22Rv1 (cell line): ENCODE measurements at regions not wholly inside any gene's neighbourhood (a gene's known extent, or its start where the extent isn't known, plus 50 kb on each side); places are given as distances from the start of the nearest gene placed in this dataset.

Source experiments
- H3K27ac ChIP-seq: fragments of 450-650 bp; 2 replicates; pipeline ENCODE4 v1.5.1; 2017
- CTCF ChIP-seq: fragments of 450-650 bp; IDR thresholded peaks from 2 replicates; pipeline ENCODE4 v1.5.1; 2017; ENCODE audit warnings: mild to moderate bottlenecking
- ZFX ChIP-seq: fragments of 450-650 bp; IDR thresholded peaks from 2 replicates; pipeline ENCODE4 v1.6.1; 2017; ENCODE audit warnings: antibody characterized with exemption, borderline replicate concordance

- H3K27ac ChIP-seq = no peak overlapping the region
- TF ChIP-seq ZFX = no peak
- TF ChIP-seq CTCF = no peak
Observed at GRCh38 chr1:4847711-4848110, 193.3 kb downstream of the AJAP1 start.
